Astrocyte of the spinal cord (primary cell): ENCODE measurements at regions not wholly inside any gene's neighbourhood (a gene's known extent, or its start where the extent isn't known, plus 50 kb on each side); places are given as distances from the start of the nearest gene placed in this dataset.

Source experiments
- DNase-seq: peaks from one replicate; pipeline ENCODE4 v3.0.0; 2011; ENCODE audit warnings: low read depth, low spot score
- H3K4me3 ChIP-seq: 2 replicates; pipeline ENCODE4 v1.5.1; 2011; ENCODE audit warnings: low read depth, mild to moderate bottlenecking, low read length, moderate library complexity
- CTCF ChIP-seq: IDR thresholded peaks from 2 replicates; pipeline ENCODE4 v1.5.1; 2012; ENCODE audit warnings: low read depth, mild to moderate bottlenecking, low read length, inconsistent platforms
- in situ Hi-C: cut with HindIII; loops from 2 replicates; pipeline ENCODE4 v1.10.0; 2017; ENCODE audit warnings: low sequenced_read_pairs

GRCh38 chr3:30495172-30496065 is 111.0 kb upstream of the TGFBR2 start:
- no peak overlapping the region for H3K4me3 ChIP-seq
- TF ChIP-seq CTCF, result no peak
- in situ Hi-C loops, result no loop called here
- DNase-seq, result no peak

- peak; percentile 93 for DNase-seq
- H3K4me3 ChIP-seq, result no peak overlapping the region
- in situ Hi-C loops, result no loop called here
- TF ChIP-seq CTCF, result no peak
Observed at GRCh38 chr3:30496066-30496966, 110.1 kb upstream of the TGFBR2 start.

GRCh38 chr3:30498587-30498967 is 107.8 kb upstream of the TGFBR2 start:
- in situ Hi-C loops, result no loop called here
- DNase-seq, result no peak
- no peak for TF ChIP-seq CTCF
- no peak overlapping the region for H3K4me3 ChIP-seq

- no peak for TF ChIP-seq CTCF
- no peak overlapping the region for H3K4me3 ChIP-seq
- no peak for DNase-seq
- in situ Hi-C loops, result no loop called here
Observed at GRCh38 chr3:30500666-30501399, 105.6 kb upstream of the TGFBR2 start.

GRCh38 chr3:30501526-30501925 is 104.9 kb upstream of the TGFBR2 start:
- DNase-seq, result no peak
- in situ Hi-C loops, result no loop called here
- no peak overlapping the region for H3K4me3 ChIP-seq
- TF ChIP-seq CTCF, result no peak
